ENCODE measurements at regions not wholly inside any gene's neighbourhood (a gene's known extent, or its start where the extent isn't known, plus 50 kb on each side); places are given as distances from the start of the nearest gene placed in this dataset.

- TF ChIP-seq CTCF (IDR thresholded peaks at IDR 0.05) = no peak
- no peak for TF ChIP-seq EP300 (IDR thresholded peaks at IDR 0.05)
- TF ChIP-seq POLR2A (IDR thresholded peaks at IDR 0.05) = no peak
Measured at GRCh38 chr3:154976072-154976983, 103.8 kb upstream of the MME start.
